Kidney (tissue), 13 donors: ENCODE measurements at regions not wholly inside any gene's neighbourhood (a gene's known extent, or its start where the extent isn't known, plus 50 kb on each side); places are given as distances from the start of the nearest gene placed in this dataset.

Source experiments
- DNase-seq, 5 donors: peaks; one replicate each; pipeline ENCODE4 v3.0.0-alpha.2; 2013 to 2020
- FAIRE-seq: peaks from 2 replicates; lab custom pipeline; 2012; peaks lifted over from hg19 to GRCh38; lab: Jason Lieb, UNC
- H3K27ac ChIP-seq, 2 donors: one replicate each; pipeline ENCODE4 v1.7.0; 2013; ENCODE audit warnings: low read depth in 2 of 2, low read length in 2 of 2, inconsistent platforms in 1 of 2
- H3K27me3 ChIP-seq: one replicate; pipeline ENCODE4 v1.7.1; 2013; ENCODE audit warnings: low read length, inconsistent platforms; ENCODE audit not compliant: control insufficient read depth, insufficient read depth
- H3K36me3 ChIP-seq, 3 donors: one replicate each; pipeline versions ENCODE4 v1.7.0 to v1.7.1; 2013; ENCODE audit warnings: low read length in 3 of 3, control low read depth in 1 of 3, inconsistent platforms in 1 of 3; ENCODE audit not compliant: insufficient read depth in 3 of 3, control insufficient read depth in 2 of 3
- H3K4me1 ChIP-seq, 3 donors: one replicate each; pipeline versions ENCODE4 v1.7.0 to v1.7.1; 2013; ENCODE audit warnings: low read length in 3 of 3, inconsistent platforms in 1 of 3, low read depth in 1 of 3; ENCODE audit not compliant: control insufficient read depth in 2 of 3, insufficient read depth in 2 of 3
- H3K4me3 ChIP-seq, 3 donors: one replicate each; pipeline versions ENCODE4 v1.7.0 to v1.8.1; 2013; ENCODE audit warnings: low read length in 3 of 3, control low read depth in 1 of 3, inconsistent platforms in 1 of 3
- H3K9ac ChIP-seq, 3 donors: one replicate each; pipeline versions ENCODE4 v1.7.0 to v1.7.1; 2013; ENCODE audit warnings: low read length in 3 of 3, control low read depth in 1 of 3, inconsistent platforms in 1 of 3
- H3K9me3 ChIP-seq, 3 donors: one replicate each; pipeline versions ENCODE4 v1.7.0 to v1.7.1; 2013; ENCODE audit warnings: low read length in 3 of 3, control low read depth in 1 of 3, inconsistent platforms in 1 of 3; ENCODE audit not compliant: control insufficient read depth in 2 of 3, insufficient read depth in 1 of 3
- intact Hi-C: fragments of 100-400 bp; cut with DNase I; formaldehyde crosslinking; loops from one replicate; pipeline ENCODE4 v1.11.1; 2022
- TF ChIP-seq, protein P1 (sequence below): IDR thresholded peaks from 3 replicates; pipeline ENCODE4 v1.5.1; 2012; ENCODE audit warnings: mild to moderate bottlenecking, moderate library complexity, borderline replicate concordance; ENCODE audit not compliant: insufficient read depth; ENCODE audit errors: extremely low read depth
- donor health status: control.
- donor health status: control.
- donor health status: control.
- donor health status: control.
- donor health status: control.
- donor health status: DM: yes; HTN: yes; CAD: no.
- donor health status: Normal renal cell carcinoma (clear cell type).

DNA sequence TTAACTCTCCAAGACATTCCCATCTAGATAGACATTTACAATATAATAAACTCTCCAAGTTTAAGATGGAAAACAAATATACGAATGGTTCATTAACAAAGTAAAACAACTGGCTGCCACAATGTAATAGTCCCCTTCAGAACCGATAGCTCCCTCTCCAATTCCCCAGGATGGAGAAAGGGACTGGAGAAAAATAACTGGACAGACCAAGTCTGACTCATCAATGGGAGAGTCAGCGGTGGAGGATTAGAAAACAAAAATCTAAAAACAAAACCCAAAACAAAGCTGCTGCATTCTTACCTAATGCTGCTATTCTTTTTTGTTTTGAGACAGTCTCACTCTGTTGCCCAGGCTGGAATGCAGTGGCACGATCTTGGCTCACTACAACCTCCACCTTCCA lies 468.1 kb downstream of the SHQ1 start:
- Histone ChIP-seq H3K36me3 (peaks cover 0 to 12% (median 12%) of the 10 kb centered on the region in 3 donors), H3K9ac (no peak overlapping the region), H3K4me3 (no peak overlapping the region), H3K9me3 (no peaks in the 10 kb centered on the region), H3K4me1 (peaks cover 0 to 22% (median 15%) of the 10 kb centered on the region in 3 donors), H3K27me3 (no peaks in the 10 kb centered on the region), H3K27ac (no peak overlapping the region)
- DNase-seq: no peak
- FAIRE-seq: no peak
- intact Hi-C loops: no loop called here
- TF ChIP-seq, protein P1, sequence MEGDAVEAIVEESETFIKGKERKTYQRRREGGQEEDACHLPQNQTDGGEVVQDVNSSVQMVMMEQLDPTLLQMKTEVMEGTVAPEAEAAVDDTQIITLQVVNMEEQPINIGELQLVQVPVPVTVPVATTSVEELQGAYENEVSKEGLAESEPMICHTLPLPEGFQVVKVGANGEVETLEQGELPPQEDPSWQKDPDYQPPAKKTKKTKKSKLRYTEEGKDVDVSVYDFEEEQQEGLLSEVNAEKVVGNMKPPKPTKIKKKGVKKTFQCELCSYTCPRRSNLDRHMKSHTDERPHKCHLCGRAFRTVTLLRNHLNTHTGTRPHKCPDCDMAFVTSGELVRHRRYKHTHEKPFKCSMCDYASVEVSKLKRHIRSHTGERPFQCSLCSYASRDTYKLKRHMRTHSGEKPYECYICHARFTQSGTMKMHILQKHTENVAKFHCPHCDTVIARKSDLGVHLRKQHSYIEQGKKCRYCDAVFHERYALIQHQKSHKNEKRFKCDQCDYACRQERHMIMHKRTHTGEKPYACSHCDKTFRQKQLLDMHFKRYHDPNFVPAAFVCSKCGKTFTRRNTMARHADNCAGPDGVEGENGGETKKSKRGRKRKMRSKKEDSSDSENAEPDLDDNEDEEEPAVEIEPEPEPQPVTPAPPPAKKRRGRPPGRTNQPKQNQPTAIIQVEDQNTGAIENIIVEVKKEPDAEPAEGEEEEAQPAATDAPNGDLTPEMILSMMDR: no peak

DNA sequence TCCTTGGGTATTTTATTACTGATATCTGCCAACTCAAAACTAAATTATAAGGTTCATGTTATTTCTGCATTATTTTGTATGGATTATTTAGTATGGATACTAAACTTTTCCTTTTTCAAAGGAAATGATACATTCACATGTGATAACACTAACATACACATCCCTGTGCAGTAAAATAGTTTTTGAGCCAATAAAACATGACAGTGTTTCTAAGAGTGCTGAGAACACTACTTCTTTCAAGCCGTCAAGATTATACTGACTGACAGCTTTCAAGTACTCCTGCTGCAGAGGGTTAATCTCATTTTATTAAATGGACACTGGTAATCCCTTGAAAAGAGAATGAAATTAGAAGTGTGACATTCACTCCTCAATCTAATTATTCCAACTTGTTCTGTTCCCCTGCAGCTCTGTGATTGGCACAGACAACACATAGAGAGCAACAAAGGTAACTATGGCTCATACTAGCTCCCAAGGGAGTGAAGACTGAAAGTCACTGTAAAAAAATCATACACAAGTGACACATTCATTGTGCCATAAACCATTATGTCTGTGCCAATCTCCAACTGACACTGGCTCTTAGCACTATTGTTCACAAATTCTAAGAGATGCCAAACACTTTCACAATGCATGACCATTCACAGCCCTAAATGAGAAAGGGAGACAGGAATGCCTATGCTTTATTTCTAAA lies 468.6 kb downstream of the SHQ1 start:
- H3K4me3 ChIP-seq: no peak overlapping the region
- peaks cover 0 to 12% (median 12%) of the 10 kb centered on the region in 3 donors for H3K36me3 ChIP-seq
- H3K4me1 ChIP-seq: peaks cover 0 to 19% (median 13%) of the 10 kb centered on the region in 3 donors
- FAIRE-seq: no peak
- no peaks in the 10 kb centered on the region for H3K27me3 ChIP-seq
- intact Hi-C loops: no loop called here
- H3K27ac ChIP-seq: no peak overlapping the region
- TF ChIP-seq, protein P1: no peak
- no peak for DNase-seq
- H3K9ac ChIP-seq: no peak overlapping the region
- no peaks in the 10 kb centered on the region for H3K9me3 ChIP-seq

DNA sequence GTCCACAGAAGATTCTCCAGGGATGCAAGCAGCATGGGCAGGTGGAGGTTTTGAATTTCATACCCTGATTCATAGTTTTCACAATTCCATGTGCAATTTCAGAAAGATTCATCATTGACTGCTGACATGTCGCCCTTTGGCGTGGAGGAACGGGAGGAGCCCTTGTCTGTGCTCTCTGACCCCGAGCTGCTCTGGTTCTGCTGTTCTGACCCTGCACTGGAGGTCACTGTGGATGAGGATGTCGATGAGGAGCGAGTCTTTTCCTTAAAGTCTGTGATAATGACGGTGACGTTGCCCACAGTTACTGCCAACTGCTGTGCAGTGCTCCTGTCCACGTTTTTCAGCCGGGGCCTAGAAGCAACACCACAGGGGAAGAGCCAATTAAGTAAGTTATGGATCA lies 470.0 kb downstream of the SHQ1 start:
- peaks cover 0 to 7% (median 7%) of the 10 kb centered on the region in 3 donors for H3K4me1 ChIP-seq
- intact Hi-C loops: no loop called here
- TF ChIP-seq, protein P1: no peak
- H3K27me3 ChIP-seq: no peaks in the 10 kb centered on the region
- no peak overlapping the region for H3K27ac ChIP-seq
- H3K4me3 ChIP-seq: no peak overlapping the region
- H3K9ac ChIP-seq: no peak overlapping the region
- FAIRE-seq (no peak), DNase-seq (no peak)
- H3K36me3 ChIP-seq: peaks cover 0 to 12% (median 12%) of the 10 kb centered on the region in 3 donors
- no peaks in the 10 kb centered on the region for H3K9me3 ChIP-seq
